CD1c-positive myeloid dendritic cell (primary cell): ENCODE measurements at regions not wholly inside any gene's neighbourhood (a gene's known extent, or its start where the extent isn't known, plus 50 kb on each side); places are given as distances from the start of the nearest gene placed in this dataset.
"Not testable (repeated sequence)": the region's sequence is repeated elsewhere in the genome, so short reads cannot be mapped to it uniquely, and the experiment has no call there.

Experiments used
- DNase-seq: peaks from one replicate; pipeline ENCODE4 v3.0.0-alpha.2; 2016; ENCODE audit errors: extremely low spot score

DNA sequence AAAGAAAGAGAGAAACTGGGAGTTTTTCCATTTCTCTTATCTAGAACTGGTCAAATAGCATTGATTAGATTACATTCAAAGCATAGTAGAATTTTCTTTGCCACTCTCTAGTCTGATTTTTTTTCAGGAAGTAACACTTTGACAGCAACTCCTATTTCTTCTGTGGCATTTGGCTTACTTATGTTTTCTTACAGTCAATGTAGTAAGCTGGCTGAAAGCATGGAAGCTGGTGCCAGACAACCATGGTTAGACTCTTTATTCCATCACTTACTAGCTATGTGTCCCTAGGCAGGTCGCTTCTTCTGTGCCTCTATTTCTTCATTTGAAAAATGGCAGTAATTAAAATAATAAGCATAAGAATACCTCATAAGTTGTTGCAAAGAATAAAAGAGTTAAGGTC is 54.2 kb upstream of the OPRM1 start:
- DNase-seq: no peak

GRCh38 chr6:153980171-153980570 is 58.9 kb upstream of the OPRM1 start:
- no peak for DNase-seq

- DNase-seq: not testable (repeated sequence)
Measured at GRCh38 chr6:153978911-153979548, 60.0 kb upstream of the OPRM1 start.

GRCh38 chr6:153976921-153977693 is 61.9 kb upstream of the OPRM1 start:
- no peak for DNase-seq

- DNase-seq: no peak
Measured at GRCh38 chr6:153966001-153966400, 73.0 kb upstream of the OPRM1 start.

- no peak for DNase-seq
Measured at GRCh38 chr6:153963352-153963751, 75.7 kb upstream of the OPRM1 start.

GRCh38 chr6:153962555-153962954 is 76.5 kb upstream of the OPRM1 start:
- DNase-seq: no peak

GRCh38 chr6:153960741-153961140 is 78.3 kb upstream of the OPRM1 start:
- no peak for DNase-seq

GRCh38 chr6:153960281-153960680 is 78.8 kb upstream of the OPRM1 start:
- DNase-seq: no peak

DNA sequence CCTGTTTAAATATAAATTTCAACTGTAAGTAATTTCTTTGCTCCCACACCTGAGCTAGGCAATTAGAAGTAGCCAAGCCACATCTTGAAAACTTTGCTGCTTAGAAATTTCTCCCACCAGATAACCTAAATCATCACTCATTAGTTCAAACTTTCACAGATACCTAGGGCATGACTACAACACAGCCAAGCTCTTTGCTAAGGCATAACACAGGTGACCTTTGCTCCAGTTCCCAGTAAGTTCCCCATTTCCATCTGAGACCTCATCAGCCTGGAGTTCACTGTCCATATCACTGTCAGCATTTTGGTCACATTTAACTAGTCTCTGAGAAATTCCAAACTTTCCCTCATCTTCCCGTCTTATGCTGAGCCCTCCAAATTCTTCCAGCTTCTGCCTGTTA is 79.8 kb upstream of the OPRM1 start:
- DNase-seq: peak; percentile 28

- DNase-seq: no peak
Measured at GRCh38 chr6:153958860-153959259, 80.2 kb upstream of the OPRM1 start.

DNA sequence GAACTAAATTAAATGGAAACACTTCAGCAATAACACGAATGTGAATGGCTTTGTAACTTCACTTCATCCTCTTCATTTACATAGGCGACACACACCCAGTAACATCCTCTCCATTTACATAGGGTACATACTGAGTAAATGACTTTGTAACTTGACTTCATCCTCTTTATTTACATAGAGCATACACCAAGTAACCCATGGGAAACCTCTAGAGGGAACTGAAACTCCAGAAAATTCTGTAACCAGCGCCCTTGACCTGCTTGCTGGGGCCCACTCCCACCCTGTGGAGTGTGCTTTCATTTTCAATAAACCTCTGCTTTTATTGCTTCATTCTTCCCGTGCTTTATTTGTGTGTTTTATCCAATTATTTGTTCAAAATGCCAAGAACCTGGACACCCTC is 81.6 kb upstream of the OPRM1 start:
- peak; percentile 70 for DNase-seq

- DNase-seq: peak; percentile 6
Measured at GRCh38 chr6:153956808-153957207, 82.2 kb upstream of the OPRM1 start.

DNA sequence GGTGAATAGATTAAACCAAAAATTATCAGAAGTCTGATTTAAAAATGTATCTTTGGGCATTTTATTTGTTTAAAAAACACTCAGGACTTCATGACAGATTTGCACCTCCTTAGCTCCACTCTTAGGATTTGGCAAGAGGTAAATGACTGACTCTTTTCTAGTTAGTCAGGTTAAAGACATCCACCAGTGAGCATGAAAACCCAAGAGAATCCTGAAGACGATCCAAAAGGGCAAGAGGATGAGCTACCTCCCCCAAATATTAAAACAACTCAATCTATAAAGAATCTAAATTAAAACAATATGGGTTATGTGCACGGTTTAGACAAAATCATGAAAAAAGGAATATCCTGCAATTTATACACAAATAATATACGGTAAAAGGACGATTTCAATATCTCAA is 89.4 kb upstream of the OPRM1 start:
- no peak for DNase-seq

DNA sequence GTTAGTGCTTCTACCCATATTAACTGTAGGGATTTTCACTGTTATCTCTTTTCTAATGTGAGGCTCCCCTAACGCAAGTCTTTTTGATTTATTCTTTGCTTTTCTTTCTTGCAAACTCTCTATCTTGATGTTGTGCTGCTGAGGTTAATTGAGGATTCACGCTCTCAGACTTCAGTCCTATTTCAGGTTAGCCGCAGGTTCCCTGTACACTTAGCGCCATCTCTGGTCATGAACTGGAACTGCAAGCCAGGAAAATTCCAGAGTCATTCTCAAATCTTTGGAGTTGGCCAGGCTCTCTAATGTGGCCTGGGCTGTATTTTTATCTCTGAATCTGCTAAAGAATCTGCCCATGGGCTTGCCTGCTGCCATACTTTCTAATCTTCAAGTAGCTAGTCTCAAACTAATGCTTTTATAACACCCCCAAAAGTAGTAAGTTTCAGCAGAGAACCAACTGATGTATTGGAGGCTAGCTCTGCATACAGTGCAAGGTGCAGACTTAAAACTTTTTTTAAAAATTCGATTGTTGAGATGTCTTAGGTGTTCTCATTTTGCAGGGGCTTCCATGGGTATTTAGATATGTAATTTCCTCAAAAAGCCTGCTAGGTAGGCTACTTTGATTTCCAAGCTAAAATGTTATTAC is 91.1 kb upstream of the OPRM1 start:
- peak; percentile 36 for DNase-seq

- DNase-seq: no peak
Measured at GRCh38 chr6:153944201-153944600, 94.8 kb upstream of the OPRM1 start.

DNA sequence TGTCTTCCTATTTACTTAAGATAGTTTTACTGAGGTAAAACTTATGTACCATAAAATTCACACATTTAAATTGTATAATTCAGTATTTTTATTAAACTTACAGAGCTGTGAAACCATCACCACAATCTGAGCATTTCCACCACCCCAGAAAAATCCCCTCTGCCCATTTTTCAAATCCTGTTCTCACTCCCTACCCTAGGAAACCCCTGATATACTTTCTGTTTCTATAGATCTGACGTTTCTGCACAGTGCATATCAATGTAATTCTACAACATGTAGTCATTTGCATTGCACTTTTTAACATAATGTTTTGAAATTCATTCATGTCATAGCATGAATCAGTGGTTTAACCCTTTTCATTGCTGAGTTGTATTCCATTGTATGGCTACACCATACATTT is 96.7 kb upstream of the OPRM1 start:
- no peak for DNase-seq

- DNase-seq: no peak
Measured at GRCh38 chr6:153941768-153942167, 97.3 kb upstream of the OPRM1 start.

DNA sequence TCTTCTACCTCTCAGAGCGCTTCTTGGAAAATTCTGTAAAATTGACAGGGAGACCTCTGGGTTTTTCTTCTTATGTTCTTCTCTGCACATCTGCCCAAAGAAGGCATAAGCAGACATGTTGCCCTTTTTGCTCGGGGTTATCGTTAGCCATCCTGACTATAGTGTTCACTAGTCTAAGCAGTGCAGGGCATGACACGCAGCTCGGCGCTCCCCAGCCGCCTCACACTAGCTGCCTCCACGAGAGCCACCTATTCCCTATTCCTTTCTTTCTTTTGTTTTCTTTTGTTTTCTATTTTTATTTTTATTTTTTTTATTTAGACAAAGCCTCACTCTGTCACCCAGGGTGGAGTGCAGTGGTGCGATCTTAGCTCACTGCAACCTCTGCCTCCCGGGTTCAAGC is 100.2 kb upstream of the OPRM1 start:
- no peak for DNase-seq

DNA sequence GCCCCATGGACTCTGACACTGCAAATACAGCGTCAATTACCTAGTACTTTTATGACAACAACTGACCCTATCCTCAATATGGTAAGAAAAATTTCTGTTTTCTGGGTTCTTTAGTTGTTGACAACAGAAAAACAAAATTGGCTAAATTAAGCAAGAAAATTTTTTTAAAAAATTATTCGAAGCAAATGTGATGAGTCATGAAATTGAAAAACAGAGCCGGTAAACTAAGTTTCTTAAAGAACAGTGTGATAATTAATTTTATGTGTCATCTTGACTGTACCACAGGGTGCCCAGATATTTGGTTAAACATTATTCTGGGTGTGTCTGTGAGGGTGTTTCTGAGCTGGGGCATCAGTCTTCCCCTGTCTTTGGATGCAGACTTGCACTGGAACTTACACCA is 107.6 kb upstream of the OPRM1 start:
- no peak for DNase-seq

- no peak for DNase-seq
Measured at GRCh38 chr6:153927867-153928266, 111.2 kb upstream of the OPRM1 start.

GRCh38 chr6:153898360-153899059 is 140.5 kb upstream of the OPRM1 start:
- no peak for DNase-seq

- DNase-seq: no peak
Measured at GRCh38 chr6:153882411-153882810, 156.6 kb upstream of the OPRM1 start.
